ENCODE measurements at regions not wholly inside any gene's neighbourhood (a gene's known extent, or its start where the extent isn't known, plus 50 kb on each side); places are given as distances from the start of the nearest gene placed in this dataset.
A peak's percentile ranks its signal among the peaks of the same experiment; 100 is the strongest.
"Not testable (repeated sequence)": the region's sequence is repeated elsewhere in the genome, so short reads cannot be mapped to it uniquely, and the experiment has no call there.

DNA sequence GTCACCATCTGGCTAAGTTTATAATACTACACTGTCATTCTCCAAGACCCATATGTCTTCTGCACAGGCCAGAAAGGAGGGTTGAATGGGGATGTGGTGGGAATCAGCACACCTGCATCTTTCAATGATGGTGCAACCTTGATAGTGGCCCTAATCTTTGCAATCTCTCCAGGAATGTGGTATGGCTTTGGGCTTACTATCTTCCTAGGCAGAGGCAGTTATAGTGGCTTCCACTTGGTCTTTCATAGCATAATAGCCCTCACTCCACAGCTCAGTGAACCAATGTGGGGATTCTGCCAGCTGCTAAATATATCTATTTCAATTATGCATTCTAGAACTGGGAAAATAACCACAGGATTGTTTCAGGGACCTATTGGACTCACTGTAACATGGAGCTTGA lies 61.8 kb upstream of the ATP2B1 start:
- Histone ChIP-seq H3K9ac (no peak overlapping the region), H3K36me3 (no peaks in the 10 kb centered on the region), H3K9me3 (replicated peaks in 1 of 11) (peaks cover 0 to 30% (median 0%) of the 10 kb centered on the region in 11 experiments; a peak in 6 of 22 replicates), H3K27me3 (no peaks in the 10 kb centered on the region), H3K4me3 (no peak overlapping the region), H3K27ac (0 out of 22 replicates have a peak overlapping the region, but pooled peaks of 1 of the 11 experiments have one; percentile 69), H3K4me1 (peaks cover 0 to 23% (median 2%) of the 10 kb centered on the region in 10 experiments; a peak in 7 of 20 replicates), H3K4me2 (peak overlapping the region in 1 of 11 experiments; percentile 54; a peak in 2 of 22 replicates), H4K20me1 (no peaks in the 10 kb centered on the region)
- no peak for TF ChIP-seq Cebpa-rat (IDR thresholded peaks at IDR 0.05)

DNA sequence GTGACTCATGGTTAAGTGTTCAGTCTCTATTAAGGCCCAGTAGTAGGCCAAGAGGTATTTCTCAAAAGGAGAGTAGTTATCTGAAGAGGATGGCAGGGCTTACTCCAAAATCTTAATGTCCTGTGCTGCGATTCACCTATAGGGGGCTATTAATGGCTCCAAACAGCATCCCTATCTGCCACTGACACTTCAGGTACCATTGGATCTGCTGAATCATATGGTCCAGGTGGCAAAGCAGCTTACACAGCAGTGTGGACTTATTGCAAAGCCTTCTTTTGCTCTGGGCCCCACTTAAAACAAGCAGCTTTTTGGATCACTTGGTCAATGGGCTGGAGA lies 60.8 kb upstream of the ATP2B1 start:
- peaks cover 0 to 23% (median 2%) of the 10 kb centered on the region in 10 experiments; a peak in 7 of 20 replicates for H3K4me1 ChIP-seq
- no peak overlapping the region for H3K4me3 ChIP-seq
- H3K9me3 ChIP-seq (replicated peaks in 1 of 11), result peaks cover 0 to 30% (median 0%) of the 10 kb centered on the region in 11 experiments; a peak in 6 of 22 replicates
- TF ChIP-seq Cebpa-rat (IDR thresholded peaks at IDR 0.05), result no peak; a peak in 1 of 22 replicates
- H3K27me3 ChIP-seq, result no peaks in the 10 kb centered on the region
- H3K9ac ChIP-seq, result no peak overlapping the region; a peak in 1 of 22 replicates
- H3K36me3 ChIP-seq, result no peaks in the 10 kb centered on the region
- peak overlapping the region in 6 of 11 experiments; percentile 20 to 72 (median 52); a peak in 10 of 22 replicates for H3K27ac ChIP-seq
- peak overlapping the region in 4 of 11 experiments; percentile 1 to 61 (median 41); a peak in 6 of 22 replicates for H3K4me2 ChIP-seq
- H4K20me1 ChIP-seq, result no peaks in the 10 kb centered on the region

DNA sequence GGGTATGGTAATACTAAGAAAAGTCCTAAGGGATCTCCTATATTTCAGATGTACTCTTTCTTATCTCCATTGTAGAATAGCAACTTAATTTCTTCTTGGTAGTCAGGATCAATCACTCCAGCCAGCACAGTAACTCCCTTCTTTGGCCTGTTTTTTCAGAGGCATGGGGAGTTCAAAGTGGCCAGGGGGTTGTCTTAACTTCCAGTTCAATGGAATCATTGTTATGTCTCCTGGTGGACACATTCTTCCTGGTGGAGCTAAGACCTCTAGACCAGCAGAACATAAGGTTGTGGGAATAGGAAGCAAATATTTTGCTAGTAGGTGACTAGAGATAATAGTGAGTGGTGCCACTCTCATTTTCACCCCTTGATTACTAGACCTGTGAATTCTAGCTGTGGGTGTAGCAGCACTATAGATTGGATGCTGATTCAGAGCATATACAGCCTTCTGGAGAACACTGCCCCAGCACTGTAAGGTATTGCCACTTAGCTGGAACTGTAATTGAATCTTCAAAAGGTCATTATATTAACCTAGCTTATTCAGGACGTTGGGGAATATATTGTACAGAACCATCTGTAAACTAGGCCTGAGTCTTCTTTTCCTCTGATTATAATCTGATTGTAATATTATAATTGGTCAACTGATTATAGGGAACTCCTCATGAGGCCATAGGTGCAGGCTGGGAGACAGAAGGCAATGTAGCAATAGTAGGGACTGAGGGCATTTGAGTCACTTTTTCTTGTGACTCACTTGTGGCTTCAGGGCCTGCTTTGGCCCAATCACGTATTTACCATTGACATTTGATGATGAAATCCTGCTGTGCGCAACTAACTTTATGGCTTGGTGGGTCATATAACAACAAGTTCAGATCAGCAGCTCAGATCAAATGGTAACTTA lies 60.2 kb upstream of the ATP2B1 start:
- peaks cover 0 to 23% (median 2%) of the 10 kb centered on the region in 10 experiments; a peak in 7 of 20 replicates for H3K4me1 ChIP-seq
- no peaks in the 10 kb centered on the region for H4K20me1 ChIP-seq
- no peaks in the 10 kb centered on the region for H3K27me3 ChIP-seq
- no peak overlapping the region for H3K4me3 ChIP-seq
- H3K36me3 ChIP-seq, result no peaks in the 10 kb centered on the region
- H3K9ac ChIP-seq, result no peak overlapping the region; a peak in 1 of 22 replicates
- H3K27ac ChIP-seq, result peak overlapping the region in 6 of 11 experiments; percentile 20 to 72 (median 52); a peak in 10 of 22 replicates
- peaks cover 0 to 30% (median 0%) of the 10 kb centered on the region in 11 experiments; a peak in 8 of 22 replicates for H3K9me3 ChIP-seq (replicated peaks in 1 of 11)
- TF ChIP-seq Cebpa-rat (IDR thresholded peaks at IDR 0.05), result peak in 4 of 11 experiments; percentile 10 to 55 (median 44); a peak in 2 of 22 replicates
- H3K4me2 ChIP-seq, result peak overlapping the region in 4 of 11 experiments; percentile 1 to 61 (median 41); a peak in 6 of 22 replicates

DNA sequence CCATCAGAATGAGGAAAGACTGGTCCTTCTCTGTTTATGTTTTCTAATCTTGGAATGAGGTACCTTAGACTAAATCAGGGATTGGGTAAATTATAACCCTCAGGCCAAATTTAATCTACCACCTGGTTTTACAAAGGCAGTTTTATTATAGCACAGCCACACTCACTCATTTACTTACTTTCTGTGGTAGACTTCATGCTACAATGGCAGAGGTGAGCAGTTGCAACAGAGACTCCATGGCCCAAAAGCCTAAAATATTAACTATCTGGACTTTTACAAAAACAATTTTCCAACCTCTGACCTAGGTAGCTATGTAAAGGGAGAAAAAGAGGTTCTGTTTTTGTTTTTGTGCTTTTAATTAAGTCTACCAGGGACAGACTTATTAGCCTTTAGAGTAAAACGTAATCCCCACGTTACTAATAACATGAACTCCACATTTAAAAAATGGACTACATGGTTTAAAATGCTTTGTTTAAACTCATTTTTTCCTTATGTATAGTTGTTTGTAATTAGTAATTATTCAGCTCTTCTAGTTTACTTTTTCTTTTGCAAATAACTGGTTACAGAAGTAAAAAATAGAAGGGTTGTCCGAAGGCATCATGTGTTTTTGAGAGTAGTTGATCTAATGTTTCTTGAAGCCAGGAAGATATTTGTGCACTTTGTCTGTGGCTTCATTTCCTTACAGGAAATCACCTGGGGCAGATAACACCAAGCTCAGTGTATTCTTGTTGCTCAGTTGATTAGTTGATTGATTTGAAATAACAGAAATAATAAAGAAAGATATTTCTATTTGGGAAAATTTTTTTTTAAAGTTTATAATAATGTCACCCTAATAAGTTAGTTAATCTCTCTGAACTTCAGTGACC lies 57.6 kb upstream of the ATP2B1 start:
- TF ChIP-seq Cebpa-rat (IDR thresholded peaks at IDR 0.05), result no peak
- H3K27me3 ChIP-seq, result no peaks in the 10 kb centered on the region
- peaks cover 0 to 36% (median 3%) of the 10 kb centered on the region in 10 experiments; a peak in 12 of 20 replicates for H3K4me1 ChIP-seq
- H3K9ac ChIP-seq, result no peak overlapping the region
- peaks cover 0 to 15% (median 0%) of the 10 kb centered on the region in 11 experiments; a peak in 4 of 22 replicates for H3K9me3 ChIP-seq (replicated peaks in 1 of 11)
- no peaks in the 10 kb centered on the region for H3K36me3 ChIP-seq
- H4K20me1 ChIP-seq, result no peaks in the 10 kb centered on the region
- no peak overlapping the region for H3K27ac ChIP-seq
- no peak overlapping the region for H3K4me3 ChIP-seq
- no peak overlapping the region for H3K4me2 ChIP-seq

DNA sequence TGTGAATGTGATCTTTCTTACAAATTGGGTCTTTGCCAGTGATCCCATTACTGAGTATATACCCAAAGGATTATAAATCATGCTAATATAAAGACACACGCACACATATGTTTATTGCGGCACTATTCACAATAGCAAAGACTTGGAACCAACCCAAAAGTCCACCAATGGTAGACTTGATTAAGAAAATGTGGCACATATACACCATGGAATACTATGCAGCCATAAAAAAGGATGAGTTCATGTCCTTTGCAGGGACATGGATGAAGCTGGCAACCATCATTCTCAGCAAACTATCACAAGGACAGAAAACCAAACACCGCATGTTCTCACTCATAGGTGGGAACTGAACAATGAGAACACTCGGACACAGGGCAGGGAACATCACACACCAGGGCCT lies 55.5 kb upstream of the ATP2B1 start:
- not testable (repeated sequence) for H3K27me3 ChIP-seq, H3K36me3 ChIP-seq, H3K4me3 ChIP-seq, H3K4me2 ChIP-seq, H4K20me1 ChIP-seq, H3K27ac ChIP-seq, H3K9ac ChIP-seq
- H3K9me3 ChIP-seq (replicated peaks in 1 of 11), result peaks cover 0 to 13% (median 0%) of the 10 kb centered on the region in 11 experiments; a peak in 4 of 22 replicates
- peaks cover 5 to 38% (median 16%) of the 10 kb centered on the region in 10 experiments; a peak in 15 of 20 replicates for H3K4me1 ChIP-seq

DNA sequence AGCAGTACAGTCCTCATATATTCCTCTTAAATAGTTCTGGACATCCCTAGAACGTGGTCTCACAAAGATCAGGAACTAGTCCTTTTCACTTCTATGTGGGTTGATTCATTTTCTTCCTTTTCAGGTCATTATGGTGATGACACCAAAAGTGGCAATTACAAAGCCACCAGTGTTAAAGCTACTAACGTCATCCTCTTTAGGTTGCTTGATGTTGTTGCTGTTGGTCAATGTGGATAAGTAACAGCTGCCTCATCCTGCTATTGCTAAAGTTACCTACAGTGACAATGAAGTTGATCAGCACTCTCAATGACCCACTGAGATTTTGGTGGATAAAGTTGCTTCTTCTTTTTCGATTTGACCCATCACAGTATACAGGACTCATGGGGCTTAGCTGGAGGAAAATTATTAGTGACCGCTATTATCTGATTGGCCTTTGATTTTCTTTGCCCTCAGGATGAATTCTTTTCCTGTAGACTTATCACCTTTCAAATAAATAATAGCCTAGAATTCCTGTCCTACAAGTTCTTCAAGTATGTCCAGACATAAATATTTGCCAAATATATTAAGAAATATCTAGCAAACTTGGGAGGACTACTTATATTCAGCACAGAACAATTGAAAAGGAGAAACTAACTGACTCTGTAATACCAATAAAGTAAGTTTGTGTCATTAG lies 54.0 kb upstream of the ATP2B1 start:
- no peak for TF ChIP-seq Cebpa-rat (IDR thresholded peaks at IDR 0.05)
- peak overlapping the region in 3 of 11 experiments; percentile 9 to 77 (median 30); a peak in 3 of 22 replicates for H3K27ac ChIP-seq

DNA sequence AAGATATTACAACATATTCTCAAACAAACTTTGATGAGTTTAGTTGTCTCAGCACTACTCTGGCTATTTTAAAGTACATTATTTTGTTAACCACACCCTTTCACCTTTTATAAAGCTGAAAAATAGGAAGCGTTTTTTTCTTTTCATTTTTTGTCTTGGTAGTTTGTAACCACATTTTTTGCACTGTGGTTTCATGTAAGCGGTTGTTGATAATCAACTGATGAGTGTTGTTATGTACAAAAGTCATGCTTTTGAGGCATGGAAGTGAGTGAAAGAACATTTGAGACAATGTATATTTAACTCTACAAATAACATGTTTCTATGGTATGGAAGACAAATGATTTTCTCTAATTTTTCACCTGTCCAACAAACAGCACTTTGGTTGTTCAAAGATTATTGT lies 52.1 kb upstream of the ATP2B1 start:
- no peaks in the 10 kb centered on the region for H3K27me3 ChIP-seq
- no peak for TF ChIP-seq Cebpa-rat (IDR thresholded peaks at IDR 0.05)

More for the DNA sequence above, 54.0 kb upstream of the ATP2B1 start:
- H3K4me2 ChIP-seq, result peak overlapping the region in 3 of 11 experiments; percentile 1 to 22 (median 8); a peak in 1 of 22 replicates
- H3K36me3 ChIP-seq, result no peaks in the 10 kb centered on the region
- peaks cover 0 to 18% (median 0%) of the 10 kb centered on the region in 11 experiments; a peak in 7 of 22 replicates for H3K9me3 ChIP-seq (replicated peaks in 1 of 11)
- H3K4me1 ChIP-seq, result peaks cover 5 to 35% (median 21%) of the 10 kb centered on the region in 10 experiments; a peak in 16 of 20 replicates
- no peaks in the 10 kb centered on the region for H4K20me1 ChIP-seq
- no peak overlapping the region for H3K4me3 ChIP-seq
- H3K27me3 ChIP-seq, result no peaks in the 10 kb centered on the region
- no peak overlapping the region for H3K9ac ChIP-seq

More for the DNA sequence above, 52.1 kb upstream of the ATP2B1 start:
- Histone ChIP-seq H3K4me2 (peak overlapping the region in 7 of 11 experiments; percentile 17 to 75 (median 45); a peak in 11 of 22 replicates), H3K4me1 (peaks cover 5 to 50% (median 33%) of the 10 kb centered on the region in 10 experiments; a peak in 16 of 20 replicates), H3K36me3 (no peaks in the 10 kb centered on the region), H3K9ac (peak overlapping the region in 3 of 11 experiments; percentile 37 to 47 (median 44); a peak in 4 of 22 replicates), H4K20me1 (no peaks in the 10 kb centered on the region), H3K27ac (peak overlapping the region in 7 of 11 experiments; percentile 26 to 77 (median 70); a peak in 14 of 22 replicates), H3K9me3 (replicated peaks in 1 of 11) (peaks cover 0 to 32% (median 5%) of the 10 kb centered on the region in 11 experiments; a peak in 9 of 22 replicates), H3K4me3 (no peak overlapping the region)

All from BLaER1 treated with 17β-estradiol and CSF1 and Interleukin-3, amounts not matched to agents 10 nM and 100 nM (cell line).